OCI-LY1 (cell line): ENCODE measurements at regions not wholly inside any gene's neighbourhood (a gene's known extent, or its start where the extent isn't known, plus 50 kb on each side); places are given as distances from the start of the nearest gene placed in this dataset.

Experiments used
- H2AFZ ChIP-seq: fragments of 200-600 bp; sonication (generic), shearing (Covaris generic); 2 replicates; pipeline ENCODE4 v1.6.0; 2014; ENCODE audit warnings: antibody characterized with exemption, mild to moderate bottlenecking, low read length
- H3F3A ChIP-seq: fragments of 200-600 bp; sonication (generic), shearing (Covaris generic); 2 replicates; pipeline ENCODE4 v1.6.0; 2014; ENCODE audit warnings: mild to moderate bottlenecking, antibody characterized with exemption, low read length, moderate library complexity; ENCODE audit not compliant: insufficient read depth
- H3K27ac ChIP-seq: fragments of 200-600 bp; sonication (generic); 2 replicates; pipeline ENCODE4 v1.5.1; 2014; ENCODE audit warnings: low read length, mixed run types, mild to moderate bottlenecking, low read depth; ENCODE audit not compliant: poor library complexity, severe bottlenecking
- H3K27me3 ChIP-seq: fragments of 200-600 bp; sonication (generic); 2 replicates; pipeline ENCODE4 v1.6.0; 2014; ENCODE audit warnings: antibody characterized with exemption, mild to moderate bottlenecking, low read length, moderate library complexity; ENCODE audit not compliant: insufficient read depth
- H3K36me3 ChIP-seq: fragments of 200-600 bp; sonication (generic); 2 replicates; pipeline ENCODE4 v1.6.1; 2014; ENCODE audit warnings: mild to moderate bottlenecking, antibody characterized with exemption, low read length, moderate library complexity, mixed read lengths; ENCODE audit not compliant: insufficient read depth
- H3K4me1 ChIP-seq: fragments of 200-600 bp; sonication (generic); 2 replicates; pipeline ENCODE4 v1.5.1; 2014; ENCODE audit warnings: mild to moderate bottlenecking, low read length, moderate library complexity; ENCODE audit not compliant: insufficient read depth, severe bottlenecking
- H3K4me2 ChIP-seq: fragments of 200-600 bp; sonication (generic), shearing (Covaris generic); 2 replicates; pipeline ENCODE4 v1.6.1; 2014; ENCODE audit warnings: low read length
- H3K4me3 ChIP-seq: fragments of 200-600 bp; sonication (generic); 2 replicates; pipeline ENCODE4 v1.5.1; 2014; ENCODE audit warnings: low read length, low read depth, mild to moderate bottlenecking, mixed read lengths; ENCODE audit not compliant: poor library complexity, severe bottlenecking
- H3K79me2 ChIP-seq: fragments of 200-600 bp; shearing (Covaris generic); 2 replicates; pipeline ENCODE4 v1.6.1; 2016; ENCODE audit warnings: mixed run types, low read length, mixed read lengths; ENCODE audit not compliant: insufficient read depth
- H3K9ac ChIP-seq: fragments of 200-600 bp; sonication (generic), shearing (Covaris generic); 2 replicates; pipeline ENCODE4 v1.6.1; 2014; ENCODE audit warnings: mild to moderate bottlenecking, low read length, mixed read lengths
- H3K9me2 ChIP-seq: fragments of 200-600 bp; sonication (generic), shearing (Covaris generic); 2 replicates; pipeline ENCODE4 v1.6.1; 2014; ENCODE audit warnings: low read depth, mild to moderate bottlenecking, low read length, mixed read lengths
- H3K9me3 ChIP-seq: fragments of 200-600 bp; shearing (Covaris generic); 2 replicates; pipeline ENCODE4 v1.6.1; 2014; ENCODE audit warnings: low read length, mixed read lengths
- H4K20me1 ChIP-seq: fragments of 200-600 bp; sonication (generic), shearing (Covaris generic); 2 replicates; pipeline ENCODE4 v1.6.0; 2016; ENCODE audit warnings: mild to moderate bottlenecking, low read length; ENCODE audit not compliant: insufficient read depth
- CTCF ChIP-seq: fragments of 200-600 bp; sonication (generic), shearing (Covaris generic); IDR thresholded peaks from 2 replicates; pipeline ENCODE4 v1.5.1; 2017; ENCODE audit warnings: mild to moderate bottlenecking, antibody characterized with exemption, low read length, moderate library complexity, mixed read lengths
- EZH2 ChIP-seq: fragments of 200-600 bp; sonication (generic), shearing (Covaris generic); IDR thresholded peaks from 2 replicates; pipeline ENCODE4 v1.8.0; 2017; ENCODE audit warnings: borderline replicate concordance, mixed run types, mild to moderate bottlenecking, antibody characterized with exemption, low read length, moderate library complexity, mixed read lengths

GRCh38 chr15:36315649-36316048, 263.8 kb upstream of the CDIN1 start:
- Histone ChIP-seq H3F3A (no peaks in the 10 kb centered on the region), H3K9me3 (no peaks in the 10 kb centered on the region), H3K36me3 (no peaks in the 10 kb centered on the region), H3K4me1 (no peaks in the 10 kb centered on the region), H3K4me2 (no peak overlapping the region), H3K27ac (no peak overlapping the region), H3K79me2 (no peaks in the 10 kb centered on the region), H3K9ac (no peak overlapping the region), H4K20me1 (no peaks in the 10 kb centered on the region), H2AFZ (no peak overlapping the region), H3K27me3 (no peaks in the 10 kb centered on the region), H3K9me2 (no peaks in the 10 kb centered on the region), H3K4me3 (no peak overlapping the region)
- no peak for TF ChIP-seq CTCF
- no peak for TF ChIP-seq EZH2

- Histone ChIP-seq H4K20me1 (no peaks in the 10 kb centered on the region), H2AFZ (no peak overlapping the region), H3K9me2 (no peaks in the 10 kb centered on the region), H3K4me3 (no peak overlapping the region), H3K36me3 (no peaks in the 10 kb centered on the region), H3K4me1 (no peaks in the 10 kb centered on the region), H3K79me2 (no peaks in the 10 kb centered on the region), H3F3A (no peaks in the 10 kb centered on the region), H3K27ac (no peak overlapping the region), H3K4me2 (no peak overlapping the region), H3K27me3 (no peaks in the 10 kb centered on the region), H3K9ac (no peak overlapping the region), H3K9me3 (no peaks in the 10 kb centered on the region)
- no peak for TF ChIP-seq CTCF
- TF ChIP-seq EZH2: no peak
These were observed 255.8 kb upstream of the CDIN1 start for GRCh38 chr15:36323615-36324014.

GRCh38 chr15:36325206-36325605, 254.2 kb upstream of the CDIN1 start:
- H3F3A ChIP-seq: no peaks in the 10 kb centered on the region
- no peak overlapping the region for H3K4me3 ChIP-seq
- no peaks in the 10 kb centered on the region for H3K27me3 ChIP-seq
- no peaks in the 10 kb centered on the region for H3K4me1 ChIP-seq
- no peak overlapping the region for H3K9ac ChIP-seq
- no peaks in the 10 kb centered on the region for H3K79me2 ChIP-seq
- no peaks in the 10 kb centered on the region for H3K36me3 ChIP-seq
- H3K9me2 ChIP-seq: no peaks in the 10 kb centered on the region
- H3K9me3 ChIP-seq: no peaks in the 10 kb centered on the region
- no peak overlapping the region for H3K4me2 ChIP-seq
- TF ChIP-seq CTCF: no peak
- no peaks in the 10 kb centered on the region for H4K20me1 ChIP-seq
- no peak overlapping the region for H2AFZ ChIP-seq
- no peak overlapping the region for H3K27ac ChIP-seq
